HG02763 (cell line): ENCODE measurements at regions not wholly inside any gene's neighbourhood (a gene's known extent, or its start where the extent isn't known, plus 50 kb on each side); places are given as distances from the start of the nearest gene placed in this dataset.
"Not testable (repeated sequence)": the region's sequence is repeated elsewhere in the genome, so short reads cannot be mapped to it uniquely, and the experiment has no call there.

Experiments used
- ATAC-seq: cut with Tn5 transposase; IDR thresholded peaks from one replicate; pipeline ENCODE4 v1.9.1; 2021; ENCODE audit warnings: mild to moderate bottlenecking, moderate library complexity; ENCODE audit not compliant: unreplicated experiment

- ATAC-seq, result no peak
Observed at GRCh38 chr10:9845075-9845474, 1172.6 kb upstream of the CELF2 start.

GRCh38 chr10:9848278-9848677 lies 1169.4 kb upstream of the CELF2 start:
- ATAC-seq, result no peak

GRCh38 chr10:9848981-9849380 lies 1168.7 kb upstream of the CELF2 start:
- no peak for ATAC-seq

- ATAC-seq, result no peak
Observed at GRCh38 chr10:9850415-9850814, 1167.3 kb upstream of the CELF2 start.

GRCh38 chr10:9851808-9852207 lies 1165.9 kb upstream of the CELF2 start:
- no peak for ATAC-seq

- ATAC-seq, result no peak
Observed at GRCh38 chr10:9853405-9854355, 1164.0 kb upstream of the CELF2 start.

- ATAC-seq, result not testable (repeated sequence)
Observed at GRCh38 chr10:9855451-9855850, 1162.2 kb upstream of the CELF2 start.

- no peak for ATAC-seq
Observed at GRCh38 chr10:9858816-9859215, 1158.9 kb upstream of the CELF2 start.

GRCh38 chr10:9860045-9860444 lies 1157.6 kb upstream of the CELF2 start:
- no peak for ATAC-seq

GRCh38 chr10:9863559-9864121 lies 1154.0 kb upstream of the CELF2 start:
- no peak for ATAC-seq

- no peak for ATAC-seq
Observed at GRCh38 chr10:9868499-9868898, 1149.2 kb upstream of the CELF2 start.

- ATAC-seq, result no peak
Observed at GRCh38 chr10:9869205-9869604, 1148.5 kb upstream of the CELF2 start.

GRCh38 chr10:9869606-9870176 lies 1148.0 kb upstream of the CELF2 start:
- no peak for ATAC-seq

GRCh38 chr10:9875353-9875752 lies 1142.3 kb upstream of the CELF2 start:
- no peak for ATAC-seq

GRCh38 chr10:9877978-9878377 lies 1139.7 kb upstream of the CELF2 start:
- no peak for ATAC-seq

- no peak for ATAC-seq
Observed at GRCh38 chr10:9878383-9878782, 1139.3 kb upstream of the CELF2 start.

GRCh38 chr10:9885761-9886160 lies 1131.9 kb upstream of the CELF2 start:
- no peak for ATAC-seq

GRCh38 chr10:9886772-9887171 lies 1130.9 kb upstream of the CELF2 start:
- ATAC-seq, result no peak

- ATAC-seq, result no peak
Observed at GRCh38 chr10:9895453-9895852, 1122.2 kb upstream of the CELF2 start.

GRCh38 chr10:9895981-9896380 lies 1121.7 kb upstream of the CELF2 start:
- no peak for ATAC-seq

- no peak for ATAC-seq
Observed at GRCh38 chr10:9898633-9899395, 1118.9 kb upstream of the CELF2 start.
